Endodermal cell (in vitro differentiated cells): ENCODE measurements at regions not wholly inside any gene's neighbourhood (a gene's known extent, or its start where the extent isn't known, plus 50 kb on each side); places are given as distances from the start of the nearest gene placed in this dataset.

ENCODE experiments used
- DNase-seq: peaks from one replicate; pipeline ENCODE4 v3.0.0-alpha.2; 2017
- H3K27ac ChIP-seq: 2 replicates; pipeline ENCODE4 v1.5.1; 2013; ENCODE audit warnings: mild to moderate bottlenecking, low read depth, low read length, moderate library complexity
- H3K27me3 ChIP-seq: 2 replicates; pipeline ENCODE4 v1.6.1; 2013; ENCODE audit warnings: mild to moderate bottlenecking, low read length, moderate library complexity; ENCODE audit not compliant: insufficient read depth, control insufficient read depth, poor library complexity, severe bottlenecking
- H3K36me3 ChIP-seq: 2 replicates; pipeline ENCODE4 v1.7.0; 2013; ENCODE audit warnings: mild to moderate bottlenecking, low read length, moderate library complexity; ENCODE audit not compliant: control insufficient read depth, insufficient read depth
- H3K4me1 ChIP-seq: one replicate; pipeline ENCODE4 v1.7.0; 2013; ENCODE audit warnings: low read length; ENCODE audit not compliant: control insufficient read depth, insufficient read depth
- H3K4me3 ChIP-seq: 2 replicates; pipeline ENCODE4 v1.5.1; 2013; ENCODE audit warnings: mild to moderate bottlenecking, low read length, moderate library complexity
- H3K9ac ChIP-seq: 2 replicates; pipeline ENCODE4 v1.6.1; 2013; ENCODE audit warnings: mild to moderate bottlenecking, low read length, moderate library complexity; ENCODE audit not compliant: poor library complexity, severe bottlenecking; ENCODE audit errors: extremely low read depth
- H3K9me3 ChIP-seq: 2 replicates; pipeline ENCODE4 v1.6.1; 2013; ENCODE audit warnings: mild to moderate bottlenecking, low read length, moderate library complexity; ENCODE audit not compliant: control insufficient read depth
- H3K27ac Mint-ChIP-seq: 2 replicates; pipeline ENCODE4 v1.8.0; 2020; ENCODE audit warnings: mixed read lengths
- H3K27me3 Mint-ChIP-seq: 2 replicates; pipeline ENCODE4 v1.8.0; 2021; ENCODE audit warnings: mild to moderate bottlenecking, mixed read lengths; ENCODE audit not compliant: insufficient read depth
- H3K36me3 Mint-ChIP-seq: 2 replicates; pipeline ENCODE4 v1.8.0; 2020; ENCODE audit warnings: low read depth, mixed read lengths
- H3K4me1 Mint-ChIP-seq: 2 replicates; pipeline ENCODE4 v1.8.0; 2020; ENCODE audit warnings: mixed read lengths
- H3K4me3 Mint-ChIP-seq: 2 replicates; pipeline ENCODE4 v1.8.0; 2020; ENCODE audit warnings: mild to moderate bottlenecking, moderate library complexity, mixed read lengths
- H3K9me3 Mint-ChIP-seq: 2 replicates; pipeline ENCODE4 v1.8.0; 2020; ENCODE audit warnings: mild to moderate bottlenecking, mixed read lengths
- WGBS, 2 experiments: methylation state at CpG; one replicate each; pipeline versions ENCODE4 v1.1.5 to v1.1.7; 2013; ENCODE audit warnings: missing lambda C conversion rate in 2 of 2, mixed read lengths in 1 of 2; ENCODE audit not compliant: insufficient coverage in 1 of 2, insufficient read length in 1 of 2; 5-methylcytosine and 5-hydroxymethylcytosine counted together
- TF ChIP-seq, protein P1 (sequence below): fragments of 200-600 bp; sonication (generic); conservative IDR thresholded peaks from 2 replicates; pipeline ENCODE4 v1.5.0; 2021; ENCODE audit warnings: antibody characterized with exemption, mild to moderate bottlenecking

DNA sequence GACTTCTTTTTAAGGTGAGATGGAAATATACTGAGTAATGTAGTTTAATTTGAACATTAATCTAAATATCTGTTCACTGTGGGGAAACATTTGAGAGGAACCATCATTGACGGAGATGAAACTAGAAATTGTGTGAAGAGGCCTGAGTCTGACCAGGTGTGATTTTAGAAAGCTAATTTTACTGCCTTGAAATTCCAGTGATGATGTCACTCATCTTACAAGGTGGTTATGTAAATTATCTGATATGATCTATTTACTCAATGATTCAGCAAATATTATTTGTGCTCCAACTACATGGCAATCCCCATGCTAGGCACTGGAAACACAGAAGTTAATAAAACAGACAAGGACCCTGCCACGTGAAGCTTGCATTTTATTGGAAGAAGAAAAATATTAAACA, 435.7 kb upstream of the DCN start:
- Histone ChIP-seq H3K9ac (no peak overlapping the region), H3K9me3 (no peaks in the 10 kb centered on the region), H3K36me3 (no peaks in the 10 kb centered on the region), H3K27ac (no peak overlapping the region), H3K4me3 (no peak overlapping the region), H3K4me1 (peaks cover 3% of the 10 kb centered on the region), H3K27me3 (no peaks in the 10 kb centered on the region)
- Mint-ChIP-seq H3K4me3 (no peak overlapping the region), H3K27ac (no peak overlapping the region), H3K27me3 (no peaks in the 10 kb centered on the region), H3K36me3 (no peaks in the 10 kb centered on the region), H3K4me1 (peaks cover 4% of the 10 kb centered on the region), H3K9me3 (no peaks in the 10 kb centered on the region)
- no peak for DNase-seq
- WGBS, 2 experiments: 96 to 100% methylated on average over 1 of the region's 2 CpGs
- TF ChIP-seq, protein P1, sequence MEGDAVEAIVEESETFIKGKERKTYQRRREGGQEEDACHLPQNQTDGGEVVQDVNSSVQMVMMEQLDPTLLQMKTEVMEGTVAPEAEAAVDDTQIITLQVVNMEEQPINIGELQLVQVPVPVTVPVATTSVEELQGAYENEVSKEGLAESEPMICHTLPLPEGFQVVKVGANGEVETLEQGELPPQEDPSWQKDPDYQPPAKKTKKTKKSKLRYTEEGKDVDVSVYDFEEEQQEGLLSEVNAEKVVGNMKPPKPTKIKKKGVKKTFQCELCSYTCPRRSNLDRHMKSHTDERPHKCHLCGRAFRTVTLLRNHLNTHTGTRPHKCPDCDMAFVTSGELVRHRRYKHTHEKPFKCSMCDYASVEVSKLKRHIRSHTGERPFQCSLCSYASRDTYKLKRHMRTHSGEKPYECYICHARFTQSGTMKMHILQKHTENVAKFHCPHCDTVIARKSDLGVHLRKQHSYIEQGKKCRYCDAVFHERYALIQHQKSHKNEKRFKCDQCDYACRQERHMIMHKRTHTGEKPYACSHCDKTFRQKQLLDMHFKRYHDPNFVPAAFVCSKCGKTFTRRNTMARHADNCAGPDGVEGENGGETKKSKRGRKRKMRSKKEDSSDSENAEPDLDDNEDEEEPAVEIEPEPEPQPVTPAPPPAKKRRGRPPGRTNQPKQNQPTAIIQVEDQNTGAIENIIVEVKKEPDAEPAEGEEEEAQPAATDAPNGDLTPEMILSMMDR: no peak

DNA sequence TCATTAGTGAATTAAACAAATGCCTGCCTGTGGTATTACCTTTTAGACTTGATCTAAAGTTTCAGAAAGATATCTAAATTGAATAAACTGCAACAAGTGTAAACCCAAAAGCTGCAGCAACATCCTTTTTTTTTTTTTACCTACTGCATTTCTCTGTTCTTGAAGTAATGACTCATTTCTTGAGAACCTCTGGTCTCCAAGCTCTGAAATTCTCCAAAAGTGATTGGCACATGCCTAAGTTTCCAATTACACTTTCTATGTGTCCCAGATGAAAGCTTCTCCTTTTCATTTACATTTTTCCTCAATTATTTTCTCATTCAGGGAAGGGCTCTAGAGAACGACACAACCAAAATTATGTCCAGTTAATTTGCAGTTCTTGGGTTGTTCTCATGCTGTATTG, 435.2 kb upstream of the DCN start:
- Mint-ChIP-seq H3K4me1 (peaks cover 4% of the 10 kb centered on the region), H3K27ac (no peak overlapping the region), H3K9me3 (no peaks in the 10 kb centered on the region), H3K4me3 (no peak overlapping the region), H3K36me3 (no peaks in the 10 kb centered on the region), H3K27me3 (no peaks in the 10 kb centered on the region)
- no peaks in the 10 kb centered on the region for H3K9me3 ChIP-seq
- TF ChIP-seq, protein P1: no peak
- H3K4me3 ChIP-seq: no peak overlapping the region
- no peaks in the 10 kb centered on the region for H3K36me3 ChIP-seq
- H3K4me1 ChIP-seq: peaks cover under 1% of the 10 kb centered on the region
- WGBS, 2 experiments: 86% methylated on average over 1 of the region's 1 CpG; no CpG with 5 or more reads in 1 of the 2 experiments
- no peak overlapping the region for H3K27ac ChIP-seq
- no peaks in the 10 kb centered on the region for H3K27me3 ChIP-seq
- no peak for DNase-seq
- H3K9ac ChIP-seq: no peak overlapping the region

DNA sequence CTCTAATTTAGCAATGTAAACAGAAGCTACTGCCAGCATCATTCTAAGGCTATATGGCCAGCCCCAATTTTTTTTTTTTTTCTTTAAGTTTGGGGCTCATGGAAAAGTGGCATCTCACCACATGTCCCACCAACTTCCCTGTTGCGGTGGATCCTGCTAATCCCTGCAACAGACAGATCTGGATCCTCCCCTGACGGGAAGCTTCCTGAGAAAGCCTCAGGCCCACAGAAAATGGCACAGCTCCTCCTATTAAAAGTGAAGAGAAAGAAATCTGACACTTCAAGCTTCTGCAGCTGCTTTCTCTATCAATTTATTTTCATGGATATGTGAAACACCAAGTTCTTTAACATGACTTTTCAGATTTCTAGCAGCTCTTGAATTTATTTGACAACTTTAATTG, 433.8 kb upstream of the DCN start:
- Mint-ChIP-seq H3K36me3 (no peaks in the 10 kb centered on the region), H3K27ac (no peak overlapping the region), H3K27me3 (no peaks in the 10 kb centered on the region), H3K9me3 (no peaks in the 10 kb centered on the region), H3K4me3 (no peak overlapping the region), H3K4me1 (peaks cover 4% of the 10 kb centered on the region)
- 87% methylated on average over 2 of the region's 2 CpGs; no CpG with 5 or more reads in 1 of the 2 experiments for WGBS, 2 experiments
- Histone ChIP-seq H3K4me1 (no peaks in the 10 kb centered on the region), H3K27ac (no peak overlapping the region), H3K9ac (no peak overlapping the region), H3K36me3 (no peaks in the 10 kb centered on the region), H3K27me3 (no peaks in the 10 kb centered on the region), H3K9me3 (no peaks in the 10 kb centered on the region), H3K4me3 (no peak overlapping the region)
- TF ChIP-seq, protein P1: no peak
- DNase-seq: no peak
